ENCODE measurements at regions not wholly inside any gene's neighbourhood (a gene's known extent, or its start where the extent isn't known, plus 50 kb on each side); places are given as distances from the start of the nearest gene placed in this dataset.

DNA sequence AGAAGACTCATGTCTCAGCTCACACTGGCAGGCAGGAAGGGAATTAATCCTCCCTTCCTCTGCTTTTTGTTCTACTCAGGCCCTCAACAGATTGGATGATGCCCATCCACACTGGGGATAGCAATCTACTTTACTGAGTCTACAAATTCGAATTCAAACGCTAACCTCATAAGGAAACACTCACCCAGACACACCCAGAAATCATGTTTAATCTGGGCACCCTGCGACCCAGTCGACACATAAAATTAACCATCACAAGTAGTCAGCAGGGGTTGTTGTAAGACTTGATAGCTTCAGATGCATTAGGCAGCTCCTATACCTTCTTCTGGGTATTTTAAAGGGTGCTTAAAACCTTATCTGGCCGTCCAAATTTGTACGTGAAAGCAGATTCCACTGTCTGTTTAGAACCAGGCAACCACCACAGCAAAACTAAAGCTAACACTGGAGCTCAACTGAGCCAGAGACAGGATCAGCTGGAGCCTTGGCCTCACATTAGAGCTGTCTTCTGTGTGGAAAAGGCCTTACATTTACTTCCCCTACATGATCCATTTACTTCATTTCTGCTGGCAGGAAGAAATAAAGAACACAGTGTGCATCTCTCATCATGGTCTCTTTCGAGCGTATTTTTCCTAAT is 407.3 kb upstream of the PPP2R3A start:
- 68 to 73% methylated on average over 8 of the region's 8 CpGs for WGBS, 2 donors
- TF ChIP-seq, protein P1, sequence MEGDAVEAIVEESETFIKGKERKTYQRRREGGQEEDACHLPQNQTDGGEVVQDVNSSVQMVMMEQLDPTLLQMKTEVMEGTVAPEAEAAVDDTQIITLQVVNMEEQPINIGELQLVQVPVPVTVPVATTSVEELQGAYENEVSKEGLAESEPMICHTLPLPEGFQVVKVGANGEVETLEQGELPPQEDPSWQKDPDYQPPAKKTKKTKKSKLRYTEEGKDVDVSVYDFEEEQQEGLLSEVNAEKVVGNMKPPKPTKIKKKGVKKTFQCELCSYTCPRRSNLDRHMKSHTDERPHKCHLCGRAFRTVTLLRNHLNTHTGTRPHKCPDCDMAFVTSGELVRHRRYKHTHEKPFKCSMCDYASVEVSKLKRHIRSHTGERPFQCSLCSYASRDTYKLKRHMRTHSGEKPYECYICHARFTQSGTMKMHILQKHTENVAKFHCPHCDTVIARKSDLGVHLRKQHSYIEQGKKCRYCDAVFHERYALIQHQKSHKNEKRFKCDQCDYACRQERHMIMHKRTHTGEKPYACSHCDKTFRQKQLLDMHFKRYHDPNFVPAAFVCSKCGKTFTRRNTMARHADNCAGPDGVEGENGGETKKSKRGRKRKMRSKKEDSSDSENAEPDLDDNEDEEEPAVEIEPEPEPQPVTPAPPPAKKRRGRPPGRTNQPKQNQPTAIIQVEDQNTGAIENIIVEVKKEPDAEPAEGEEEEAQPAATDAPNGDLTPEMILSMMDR (IDR thresholded peaks at IDR 0.05), result no peak

GRCh38 chr3:135558906-135559305 is 406.6 kb upstream of the PPP2R3A start:
- no peak for FAIRE-seq
- 68 to 76% methylated on average over 2 of the region's 2 CpGs for WGBS, 2 donors
- no peak for DNase-seq
- intact Hi-C loops (cut with DNase I), result no loop called here
- Histone ChIP-seq H3K27me3 (no peaks in the 10 kb centered on the region), H3K4me3 (no peak overlapping the region), H3K4me1 (no peaks in the 10 kb centered on the region), H3K9me3 (no peaks in the 10 kb centered on the region), H3K36me3 (no peaks in the 10 kb centered on the region), H3K27ac (no peak overlapping the region)
- ATAC-seq, result no peak
- TF ChIP-seq, protein P1 (IDR thresholded peaks at IDR 0.05), result no peak

More for the DNA sequence above, 407.3 kb upstream of the PPP2R3A start:
- ATAC-seq (no peak), FAIRE-seq (no peak), DNase-seq (no peak)
- H3K36me3 ChIP-seq, result no peaks in the 10 kb centered on the region
- no peaks in the 10 kb centered on the region for H3K27me3 ChIP-seq
- H3K4me1 ChIP-seq, result no peaks in the 10 kb centered on the region
- intact Hi-C loops (cut with DNase I), result no loop called here
- no peaks in the 10 kb centered on the region for H3K9me3 ChIP-seq
- H3K27ac ChIP-seq, result no peak overlapping the region
- H3K4me3 ChIP-seq, result no peak overlapping the region

DNA sequence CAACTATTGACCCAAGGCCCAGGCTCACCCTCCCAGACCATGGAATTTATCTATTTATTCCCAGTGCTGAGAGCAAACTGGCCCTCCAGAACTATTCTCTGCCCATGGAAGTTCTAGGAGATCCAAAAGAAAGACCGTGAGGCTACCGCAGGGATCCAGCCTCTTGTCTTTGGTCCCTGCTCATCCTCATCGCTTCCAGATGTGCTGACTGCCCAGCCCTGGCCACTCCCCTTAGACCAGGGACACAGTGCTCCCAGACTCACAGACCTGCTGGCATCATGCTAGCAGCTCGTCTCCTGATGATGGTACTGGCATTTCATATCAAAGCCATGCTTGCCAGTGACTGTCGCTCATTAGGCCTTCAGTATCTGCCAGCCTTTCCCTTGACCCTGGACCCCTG is 405.7 kb upstream of the PPP2R3A start:
- no peaks in the 10 kb centered on the region for H3K9me3 ChIP-seq
- WGBS, 2 donors, result 90 to 97% methylated on average over 5 of the region's 5 CpGs
- H3K4me3 ChIP-seq, result no peak overlapping the region
- TF ChIP-seq, protein P1 (IDR thresholded peaks at IDR 0.05), result no peak
- FAIRE-seq, result no peak
- no peak for DNase-seq
- no peaks in the 10 kb centered on the region for H3K27me3 ChIP-seq
- no peak for ATAC-seq
- no peak overlapping the region for H3K27ac ChIP-seq
- H3K36me3 ChIP-seq, result no peaks in the 10 kb centered on the region
- intact Hi-C loops (cut with DNase I), result no loop called here
- no peaks in the 10 kb centered on the region for H3K4me1 ChIP-seq

DNA sequence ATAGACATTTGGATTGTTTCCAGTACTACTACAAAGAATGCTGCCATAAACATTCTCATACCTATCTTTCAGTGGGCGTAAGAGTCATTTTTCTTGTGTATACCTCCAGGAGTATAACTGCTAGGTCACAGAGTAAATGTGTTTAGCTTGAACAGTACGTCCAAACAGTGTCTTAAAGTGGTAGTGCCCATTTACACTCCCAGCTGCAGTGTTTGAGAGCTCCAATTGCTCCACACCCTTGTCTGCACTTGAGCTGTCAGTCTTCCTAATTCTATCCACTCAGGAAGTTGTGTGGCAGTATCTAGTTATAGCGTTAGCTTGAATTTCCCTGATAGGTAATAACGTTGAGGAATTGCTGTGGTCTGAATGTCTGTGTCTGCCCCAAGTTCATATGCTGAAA is 404.7 kb upstream of the PPP2R3A start:
- intact Hi-C loops (cut with DNase I), result no loop called here
- Histone ChIP-seq H3K27ac (no peak overlapping the region), H3K36me3 (no peaks in the 10 kb centered on the region), H3K4me1 (no peaks in the 10 kb centered on the region), H3K9me3 (no peaks in the 10 kb centered on the region), H3K4me3 (no peak overlapping the region), H3K27me3 (no peaks in the 10 kb centered on the region)
- 52 to 67% methylated on average over 4 of the region's 4 CpGs for WGBS, 2 donors
- no peak for ATAC-seq
- no peak for FAIRE-seq
- no peak for DNase-seq
- TF ChIP-seq, protein P1 (IDR thresholded peaks at IDR 0.05), result no peak

- 40 to 53% methylated on average over 4 of the region's 4 CpGs for WGBS, 2 donors
- Histone ChIP-seq H3K36me3 (no peaks in the 10 kb centered on the region), H3K4me1 (no peaks in the 10 kb centered on the region), H3K27me3 (no peaks in the 10 kb centered on the region), H3K4me3 (no peak overlapping the region), H3K9me3 (no peaks in the 10 kb centered on the region), H3K27ac (no peak overlapping the region)
- intact Hi-C loops (cut with DNase I), result no loop called here
- DNase-seq (no peak), ATAC-seq (no peak), FAIRE-seq (no peak)
- TF ChIP-seq, protein P1 (IDR thresholded peaks at IDR 0.05), result no peak
These were observed 400.8 kb upstream of the PPP2R3A start for GRCh38 chr3:135564696-135565095.
